HG03066 (cell line): ENCODE measurements at regions not wholly inside any gene's neighbourhood (a gene's known extent, or its start where the extent isn't known, plus 50 kb on each side); places are given as distances from the start of the nearest gene placed in this dataset.
"Not testable (repeated sequence)": the region's sequence is repeated elsewhere in the genome, so short reads cannot be mapped to it uniquely, and the experiment has no call there.

Experiments
- ATAC-seq: cut with Tn5 transposase; IDR thresholded peaks from one replicate; pipeline ENCODE4 v1.9.1; 2021; ENCODE audit warnings: low read depth; ENCODE audit not compliant: unreplicated experiment

DNA sequence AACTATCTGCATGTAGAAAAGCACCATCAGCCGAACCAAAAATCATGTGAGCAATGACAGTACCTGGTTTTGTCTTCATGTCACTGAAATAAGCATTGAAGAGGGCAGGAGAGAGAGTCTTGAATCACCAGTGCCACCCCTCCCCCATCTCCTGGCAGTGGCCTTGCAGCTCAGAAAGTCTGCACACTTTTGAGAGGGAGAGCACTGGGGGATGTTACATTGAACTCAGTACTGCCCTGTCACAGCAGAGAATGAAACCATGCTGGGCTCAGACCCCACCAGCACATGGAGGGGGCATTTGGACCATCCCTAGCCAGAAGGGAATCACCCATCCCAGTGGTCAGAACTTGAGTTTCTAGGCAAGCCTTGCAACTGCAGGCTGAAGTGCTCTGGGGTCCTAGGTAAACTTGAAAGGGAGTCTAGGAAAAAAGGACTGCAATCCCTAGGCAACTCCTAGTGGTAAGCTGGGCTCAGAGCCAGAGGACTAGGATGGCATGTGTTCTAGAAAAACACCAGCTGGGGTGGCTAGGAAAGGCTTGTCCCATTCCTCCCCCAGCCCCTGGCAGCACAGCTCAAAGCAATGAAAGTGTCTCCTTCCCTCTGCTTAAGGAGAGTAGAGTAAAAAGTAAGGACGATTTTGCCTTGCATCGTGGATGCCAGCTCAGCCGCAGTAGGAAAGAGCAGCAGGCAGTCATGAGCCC, 259.9 kb upstream of the MYT1L start:
- no peak for ATAC-seq

DNA sequence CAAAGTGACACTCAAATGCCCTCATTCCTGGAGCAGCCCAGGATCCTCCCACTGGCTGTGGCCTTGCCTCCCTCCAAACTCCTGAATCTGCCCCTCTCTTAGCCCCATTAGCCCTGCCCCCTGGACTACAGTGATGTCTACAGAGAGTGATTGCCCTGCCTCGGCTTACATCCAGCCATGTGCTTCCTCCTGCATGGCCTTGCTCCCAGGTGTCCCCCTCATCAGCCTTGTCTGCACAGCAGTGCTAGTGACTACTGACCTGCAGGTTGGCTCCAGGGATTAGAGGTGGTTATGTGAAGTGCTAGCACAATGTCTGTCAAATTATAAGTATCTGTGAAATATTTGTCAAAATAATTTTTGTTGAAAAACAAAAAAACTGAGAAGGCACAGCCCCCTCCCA, 259.1 kb upstream of the MYT1L start:
- ATAC-seq = no peak

GRCh38 chr2:2588777-2589176, 257.7 kb upstream of the MYT1L start:
- ATAC-seq = no peak

DNA sequence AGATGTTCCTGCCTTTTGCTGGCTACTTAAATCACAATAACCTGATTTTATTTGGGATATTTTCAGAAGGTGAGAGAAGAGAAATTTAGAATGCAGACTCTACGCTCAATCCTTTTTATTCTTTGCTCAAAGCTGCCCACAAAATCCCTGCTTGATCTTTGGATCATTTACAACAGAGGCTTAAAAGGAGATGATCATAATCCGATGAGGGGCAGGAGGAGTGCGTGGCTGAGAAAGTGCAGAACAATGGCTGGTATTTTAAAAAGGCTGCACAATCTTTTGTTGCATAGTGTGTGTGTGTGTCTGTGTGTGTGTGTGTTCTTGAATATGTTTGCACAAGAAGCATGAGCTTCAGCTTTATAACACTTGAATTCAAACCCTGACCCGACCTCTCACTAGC, 256.3 kb upstream of the MYT1L start:
- no peak for ATAC-seq

DNA sequence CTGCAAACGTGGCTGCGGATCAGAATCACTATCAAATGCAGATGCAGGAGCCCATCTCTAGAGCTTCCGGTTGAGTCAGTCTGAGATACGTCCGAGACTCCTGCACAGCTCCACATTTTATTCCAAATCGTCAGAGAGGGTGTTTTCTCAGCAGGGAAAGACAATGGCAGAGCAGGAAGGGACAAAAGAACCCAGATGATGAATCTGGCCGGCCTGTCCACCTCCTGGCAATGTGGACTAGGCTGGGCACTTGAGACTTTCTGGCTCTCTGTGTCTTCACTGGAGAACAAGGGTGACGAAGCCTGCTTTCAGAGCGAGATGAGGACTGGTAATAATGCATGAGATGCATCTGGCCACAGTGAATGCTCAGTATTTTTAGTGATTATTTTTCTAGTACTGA, 255.9 kb upstream of the MYT1L start:
- no peak for ATAC-seq

- no peak for ATAC-seq
Measured at GRCh38 chr2:2586068-2586776, 255.1 kb upstream of the MYT1L start.

DNA sequence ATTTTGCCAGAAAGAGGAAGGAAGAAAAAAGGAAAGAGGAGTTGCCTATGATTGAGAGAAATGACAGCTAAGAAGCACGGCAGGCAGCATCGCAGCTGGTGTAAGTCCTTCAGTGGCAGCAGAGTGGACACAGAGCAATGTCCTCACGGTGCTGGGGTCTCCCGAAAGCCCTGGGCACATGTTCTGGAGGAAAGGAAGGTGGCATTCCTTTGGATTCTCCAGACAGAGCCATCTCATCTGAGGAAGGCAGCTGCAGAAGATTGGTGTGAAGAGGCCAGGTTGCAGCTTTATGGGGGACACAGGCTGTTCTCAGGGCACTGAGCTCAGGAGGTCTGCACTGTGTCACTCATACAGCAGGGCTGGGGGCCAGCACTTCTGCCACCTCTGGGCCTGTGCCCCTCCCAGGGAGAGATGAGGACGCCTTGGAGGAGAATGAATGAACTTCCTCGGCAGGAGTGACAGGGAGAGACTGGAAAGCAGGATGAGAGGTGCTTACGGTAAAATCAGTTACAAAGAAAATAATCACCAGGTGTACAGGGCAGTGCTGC, 252.0 kb upstream of the MYT1L start:
- no peak for ATAC-seq

DNA sequence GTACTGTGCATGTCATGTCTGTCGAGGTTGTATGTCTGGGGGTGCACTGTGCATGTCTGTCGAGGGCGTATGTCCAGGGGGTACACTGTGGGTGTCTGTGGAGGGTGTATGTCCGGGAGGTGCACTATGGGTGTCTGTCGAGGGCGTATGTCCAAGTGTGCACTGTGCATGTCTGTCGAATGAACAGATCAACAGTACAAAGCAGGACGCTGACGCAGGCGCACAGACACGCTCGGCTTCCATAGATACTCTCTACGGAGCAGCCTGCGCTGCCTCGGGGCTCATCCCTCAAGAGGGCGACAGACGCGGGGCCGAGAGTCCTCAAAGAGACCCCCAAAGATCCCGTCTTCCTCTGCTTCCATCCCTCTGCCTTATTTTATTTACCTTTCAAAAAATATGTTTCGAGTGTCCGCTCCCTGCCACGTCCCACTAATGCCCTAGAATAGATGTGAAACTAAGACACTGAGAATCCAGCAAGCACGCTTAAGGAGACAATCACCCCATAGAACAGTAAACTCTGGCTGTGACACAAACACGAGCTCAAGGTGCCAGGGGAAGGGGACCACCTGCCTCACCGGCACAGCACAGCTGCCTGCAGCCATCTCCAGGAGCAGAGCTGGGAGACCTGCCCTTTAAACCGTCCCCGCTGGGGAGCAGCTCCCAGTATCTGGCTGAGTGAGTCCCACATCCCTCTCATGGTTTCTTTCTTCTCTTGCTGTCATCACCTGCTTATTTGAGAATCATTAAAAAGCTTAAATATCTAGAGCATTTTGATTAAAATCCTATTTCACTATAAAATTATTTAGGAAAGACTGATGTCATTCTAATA, 250.5 kb upstream of the MYT1L start:
- no peak for ATAC-seq

GRCh38 chr2:2580841-2581240, 249.8 kb upstream of the MYT1L start:
- ATAC-seq = not testable (repeated sequence)

DNA sequence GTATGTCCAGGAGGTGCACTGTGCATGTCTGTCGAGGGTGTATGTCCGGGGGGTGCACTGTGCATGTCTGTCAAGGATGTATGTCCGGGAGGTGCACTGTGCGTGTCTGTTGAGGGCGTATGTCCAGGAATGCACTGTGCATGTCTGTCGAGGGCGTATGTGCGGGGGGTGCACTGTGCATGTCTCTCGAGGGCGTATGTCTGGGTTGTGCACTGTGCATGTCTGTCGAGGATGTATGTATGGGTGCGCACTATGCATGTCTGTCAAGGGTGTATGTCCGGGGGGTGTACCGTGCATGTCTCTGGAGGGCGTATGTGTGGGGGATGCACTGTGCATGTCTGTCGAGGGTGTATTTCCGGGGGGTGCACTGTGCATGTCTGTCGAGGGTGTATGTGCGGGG, 249.3 kb upstream of the MYT1L start:
- ATAC-seq = no peak

- ATAC-seq = no peak
Measured at GRCh38 chr2:2579814-2580213, 248.7 kb upstream of the MYT1L start.

DNA sequence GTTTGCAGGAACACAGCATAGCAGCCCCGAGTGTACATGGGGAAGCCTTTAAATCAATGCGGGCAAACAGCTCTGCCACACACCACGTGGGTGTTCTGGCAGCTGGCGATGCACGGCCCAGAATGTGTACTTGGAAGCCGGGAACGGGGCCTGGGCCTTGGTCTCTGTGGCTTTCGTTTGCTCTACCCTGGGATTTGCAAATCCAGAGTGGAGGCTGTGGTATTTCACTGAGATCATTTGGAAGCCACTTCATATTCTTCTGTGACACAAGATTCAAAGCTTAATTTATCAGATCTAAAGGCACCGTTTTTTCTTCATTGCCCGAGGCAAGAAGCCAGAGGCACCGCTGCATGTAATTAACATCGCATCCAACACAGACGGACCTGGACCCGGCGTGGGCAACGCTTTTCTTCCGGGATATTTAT, 246.3 kb upstream of the MYT1L start:
- ATAC-seq = no peak

GRCh38 chr2:2575870-2576386, 244.9 kb upstream of the MYT1L start:
- ATAC-seq = no peak

- no peak for ATAC-seq
Measured at GRCh38 chr2:2575181-2575577, 244.1 kb upstream of the MYT1L start.

DNA sequence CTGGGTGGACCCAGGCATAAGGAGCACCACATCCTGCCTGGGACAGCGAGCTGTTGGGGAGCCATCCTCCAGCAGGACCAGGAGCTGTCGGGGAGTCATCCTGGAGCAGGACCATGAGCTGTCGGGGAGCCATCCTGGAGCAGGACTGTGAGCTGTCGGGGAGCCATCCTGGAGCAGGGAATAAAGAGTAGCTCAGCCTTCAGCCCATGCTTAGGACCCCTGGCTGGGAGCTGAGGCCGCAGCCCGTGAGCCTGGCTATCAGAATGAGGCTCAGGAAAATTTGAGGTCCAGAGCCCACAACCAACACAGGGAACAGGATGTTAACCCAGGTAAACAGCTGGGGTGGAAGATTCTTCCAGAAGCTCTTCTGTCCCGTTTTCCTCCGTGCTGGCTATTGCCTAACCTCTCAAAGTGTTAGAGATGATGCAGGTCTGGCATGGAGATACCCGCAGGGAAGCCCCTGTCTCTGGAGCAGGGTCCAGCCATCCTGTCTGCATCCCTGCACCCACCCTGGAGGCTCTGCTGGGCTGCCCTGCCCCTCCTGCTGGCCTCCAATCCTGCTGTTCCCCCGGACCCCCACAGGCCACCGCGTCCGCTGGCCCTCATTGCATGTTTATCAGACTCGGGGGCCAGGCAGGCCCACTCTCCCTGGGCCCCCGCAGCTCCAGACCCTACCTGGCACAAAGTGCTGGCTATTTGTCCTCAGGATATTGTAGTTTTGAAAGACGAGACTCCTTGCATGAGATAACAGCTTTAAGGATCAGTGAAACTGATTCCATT, 243.5 kb upstream of the MYT1L start:
- ATAC-seq = no peak

DNA sequence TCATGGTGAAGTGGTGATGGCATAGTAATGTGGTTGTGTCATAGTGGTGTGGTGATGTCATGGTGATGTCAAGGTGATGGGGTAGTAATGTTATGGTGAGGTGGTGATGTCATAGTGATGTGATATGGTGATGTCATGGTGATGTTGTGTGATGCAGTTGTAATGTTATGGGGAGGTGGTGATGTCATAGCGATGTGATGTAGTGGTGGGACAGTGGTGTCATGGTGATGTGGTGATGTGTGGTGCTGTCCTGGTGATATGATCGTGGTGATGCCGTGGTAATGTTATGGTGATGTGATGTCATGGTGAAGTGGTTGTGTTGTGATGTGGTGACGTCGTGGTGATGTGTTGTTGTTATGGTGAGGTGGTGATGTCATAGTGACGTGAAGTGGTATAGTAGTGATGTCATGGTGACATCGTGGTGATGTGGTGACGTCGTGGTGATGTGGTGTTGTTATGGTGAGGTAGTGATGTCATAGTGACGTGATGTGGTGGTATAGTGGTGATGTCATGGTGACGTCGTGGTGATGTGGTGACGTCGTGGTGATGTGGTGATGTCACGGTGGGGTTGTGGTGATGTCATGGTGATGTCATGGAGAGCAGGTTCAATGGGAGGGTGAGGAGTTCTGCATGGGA, 242.7 kb upstream of the MYT1L start:
- no peak for ATAC-seq

GRCh38 chr2:2573205-2573604, 242.1 kb upstream of the MYT1L start:
- ATAC-seq = no peak

DNA sequence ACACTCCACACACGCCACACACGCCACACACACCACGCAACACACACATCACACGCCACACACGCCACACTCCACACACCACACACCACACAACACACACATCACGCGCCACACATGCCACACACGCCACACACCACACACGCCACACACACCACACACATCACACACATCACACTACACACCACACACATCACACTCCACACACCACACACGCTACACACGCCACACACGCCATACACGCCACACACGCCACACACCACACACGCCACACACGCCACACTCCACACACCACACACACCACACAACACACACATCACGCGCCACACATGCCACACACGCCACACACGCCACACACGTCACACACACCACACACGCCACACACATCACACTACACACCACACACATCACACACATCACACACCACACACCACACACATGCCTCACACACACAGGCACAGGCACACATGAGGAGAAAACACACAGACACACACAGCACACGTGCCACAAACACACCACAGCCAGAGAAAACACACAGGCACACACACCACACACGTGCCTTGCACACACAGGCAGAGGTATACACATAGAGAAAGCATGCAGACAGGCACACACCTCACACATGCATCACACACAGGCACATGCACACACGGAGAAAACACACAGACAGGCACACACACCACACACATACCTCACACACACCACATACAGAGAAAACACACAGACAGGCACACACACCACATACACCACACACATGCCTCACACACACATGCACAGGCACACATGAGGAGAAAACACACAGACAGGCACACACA, 241.5 kb upstream of the MYT1L start:
- no peak for ATAC-seq
